H1 (cell line): ENCODE measurements at regions not wholly inside any gene's neighbourhood (a gene's known extent, or its start where the extent isn't known, plus 50 kb on each side); places are given as distances from the start of the nearest gene placed in this dataset.

Experiments
- CREB1 ChIP-seq: IDR thresholded peaks from 2 replicates; pipeline ENCODE4 v1.6.1; 2012; ENCODE audit warnings: inconsistent platforms
- HDAC2 ChIP-seq, 2 experiments: fragments of 300-600 bp in 1 of 2; sonication (generic) in 1 of 2; IDR thresholded peaks; 2 replicates each; pipeline ENCODE4 v1.6.1; 2011 to 2012; ENCODE audit warnings: low read depth in 2 of 2, low read length in 2 of 2, mild to moderate bottlenecking in 2 of 2, moderate library complexity in 2 of 2, borderline replicate concordance in 1 of 2, inconsistent platforms in 1 of 2
- PHF8 ChIP-seq: fragments of 200-600 bp; sonication (generic); conservative IDR thresholded peaks from 2 replicates; pipeline ENCODE4 v1.7.1; 2012; ENCODE audit warnings: low read depth, mild to moderate bottlenecking, inconsistent platforms, low read length, moderate library complexity
- RFX5 ChIP-seq: IDR thresholded peaks from 2 replicates; pipeline ENCODE4 v1.6.1; 2011; ENCODE audit warnings: low read depth, low read length, improper control_type of control experiment, borderline replicate concordance
- SIX5 ChIP-seq: IDR thresholded peaks from 2 replicates; pipeline ENCODE4 v1.6.1; 2011; ENCODE audit warnings: mild to moderate bottlenecking, low read depth, low read length

DNA sequence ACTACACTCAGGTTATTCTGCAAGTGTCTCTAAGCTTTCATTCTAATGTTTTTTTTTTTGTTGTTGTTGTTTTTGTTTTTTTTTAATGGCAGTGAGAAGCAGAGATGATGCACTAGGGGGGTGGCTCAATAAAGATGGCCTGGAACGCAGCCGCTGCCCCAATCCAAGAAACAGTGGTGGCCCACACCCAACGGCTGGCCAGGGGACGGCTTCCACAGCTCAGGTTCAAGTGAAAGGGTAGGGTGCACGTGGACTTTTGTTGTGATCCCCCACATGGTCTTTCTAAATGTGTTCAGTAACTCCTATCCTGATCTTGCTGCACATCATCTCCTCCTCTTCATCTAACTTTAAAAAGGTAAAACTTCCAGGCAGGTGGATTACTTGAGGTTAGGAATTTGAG lies 190.1 kb downstream of the NDUFA10 start (continued):
- no peak for TF ChIP-seq HDAC2 (IDR thresholded peaks at IDR 0.05; ENCODE audit: borderline replicate concordance in 1 of 2, low read depth in 2 of 2, low read length in 2 of 2)
- TF ChIP-seq SIX5 = no peak
- TF ChIP-seq RFX5 = no peak
- no peak for TF ChIP-seq CREB1
- no peak for TF ChIP-seq PHF8
